Activated CD4-positive, alpha-beta T cell treated with anti-CD3 and anti-CD28 coated beads, Interleukin-2, amount 10 ng/mL, durations not matched to agents 7 days and 5 days (primary cell): ENCODE measurements at regions not wholly inside any gene's neighbourhood (a gene's known extent, or its start where the extent isn't known, plus 50 kb on each side); places are given as distances from the start of the nearest gene placed in this dataset.

Source experiments
- CTCF ChIA-PET: fragments of 350-600 bp; sonication (Branson Sonifier 250); formaldehyde crosslinking; loops from one replicate; lab custom pipeline; 2021; ENCODE audit warnings: antibody characterized with exemption; lab: Charles Lee
- POLR2A ChIA-PET: fragments of 350-600 bp; sonication (Branson Sonifier 250); formaldehyde crosslinking; loops from one replicate; lab custom pipeline; 2021; ENCODE audit warnings: antibody characterized with exemption; lab: Charles Lee
- DNase-seq: peaks from one replicate; pipeline ENCODE4 v3.0.0-alpha.2; 2020
- H3K27ac Mint-ChIP-seq: one replicate; pipeline ENCODE4 v1.8.0; 2021; ENCODE audit warnings: mild to moderate bottlenecking, moderate library complexity, mixed read lengths
- H3K27me3 Mint-ChIP-seq: one replicate; pipeline ENCODE4 v1.8.0; 2021; ENCODE audit warnings: mixed read lengths
- H3K36me3 Mint-ChIP-seq: one replicate; pipeline ENCODE4 v1.8.0; 2021; ENCODE audit warnings: low read depth, mixed read lengths
- H3K4me1 Mint-ChIP-seq: one replicate; pipeline ENCODE4 v1.8.0; 2021; ENCODE audit warnings: mixed read lengths
- H3K4me3 Mint-ChIP-seq: one replicate; pipeline ENCODE4 v1.8.0; 2021; ENCODE audit warnings: mild to moderate bottlenecking, moderate library complexity, mixed read lengths
- H3K9me3 Mint-ChIP-seq: one replicate; pipeline ENCODE4 v1.8.0; 2021; ENCODE audit warnings: mixed read lengths

DNA sequence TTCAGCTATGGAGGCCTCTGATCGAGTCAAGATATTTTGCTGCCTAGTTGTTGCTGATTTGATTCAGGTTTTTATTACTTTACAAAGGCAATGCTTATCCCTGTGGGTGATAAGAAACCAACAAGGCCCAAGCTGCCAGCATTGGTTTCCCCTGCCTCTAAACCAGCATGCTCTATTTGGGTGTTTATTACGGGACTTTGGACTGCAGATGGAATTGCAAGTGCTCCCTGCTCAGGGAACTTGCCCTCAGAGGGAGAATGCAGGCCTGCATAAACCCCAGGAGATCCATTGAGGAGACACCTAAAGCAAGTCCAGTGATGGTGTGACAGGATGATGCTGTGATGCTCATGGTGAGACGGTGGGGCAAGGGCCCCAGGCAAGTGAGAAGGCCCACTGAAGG is 172.1 kb downstream of the VAPA start:
- Mint-ChIP-seq H3K27me3 (no peaks in the 10 kb centered on the region), H3K27ac (no peak overlapping the region), H3K4me3 (no peak overlapping the region), H3K9me3 (peaks cover 27% of the 10 kb centered on the region), H3K4me1 (peaks cover 17% of the 10 kb centered on the region), H3K36me3 (no peaks in the 10 kb centered on the region)
- no peak for DNase-seq
- POLR2A ChIA-PET, result no interaction called here
- CTCF ChIA-PET, result no interaction called here

DNA sequence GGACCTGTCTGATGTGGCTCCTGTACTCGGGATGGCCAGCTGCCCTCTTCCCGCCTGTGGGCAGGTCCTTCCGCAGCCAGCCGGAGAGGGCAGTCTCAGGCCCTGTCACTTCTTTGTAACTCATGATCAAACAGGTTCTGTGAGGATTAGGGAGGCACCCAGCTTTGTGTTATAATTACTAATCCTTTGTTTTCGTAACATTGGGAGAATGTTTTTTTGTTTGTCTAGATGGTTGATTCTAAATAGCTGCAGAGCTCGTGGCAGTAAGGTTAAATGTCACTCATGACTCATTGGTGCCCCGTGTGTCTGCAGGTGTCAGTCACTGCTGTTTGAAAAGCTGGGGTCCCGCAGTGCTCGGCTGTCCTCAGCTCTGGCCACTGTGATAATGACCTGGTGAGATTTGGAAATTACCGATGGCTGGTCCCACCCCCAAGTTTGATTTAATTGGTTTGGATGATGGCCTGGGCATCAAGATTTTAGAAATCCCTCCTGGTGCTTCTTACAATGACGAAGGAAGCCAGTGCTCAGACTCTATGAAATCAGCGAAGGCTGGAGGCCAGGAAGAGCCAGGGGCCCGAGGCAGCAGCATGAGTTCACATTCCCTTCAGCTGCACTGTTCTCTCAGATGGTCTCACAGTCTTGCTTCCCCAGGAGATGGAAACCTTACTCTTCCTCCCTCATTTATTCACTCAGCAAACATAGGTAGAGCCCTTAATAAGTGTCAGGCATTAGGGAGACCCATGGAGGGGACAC is 172.8 kb downstream of the VAPA start:
- ChIA-PET POLR2A (no interaction called here), CTCF (interaction anchor here (1.0 kb wide), 1 partner anchor 13 kb away, joined by 3 read pairs; no protein-coding TSS in a partner anchor)
- no peak overlapping the region for H3K4me3 Mint-ChIP-seq
- H3K36me3 Mint-ChIP-seq, result no peaks in the 10 kb centered on the region
- H3K27ac Mint-ChIP-seq, result no peak overlapping the region
- H3K27me3 Mint-ChIP-seq, result no peaks in the 10 kb centered on the region
- DNase-seq, result no peak
- H3K4me1 Mint-ChIP-seq, result peaks cover 17% of the 10 kb centered on the region
- peaks cover 21% of the 10 kb centered on the region for H3K9me3 Mint-ChIP-seq

DNA sequence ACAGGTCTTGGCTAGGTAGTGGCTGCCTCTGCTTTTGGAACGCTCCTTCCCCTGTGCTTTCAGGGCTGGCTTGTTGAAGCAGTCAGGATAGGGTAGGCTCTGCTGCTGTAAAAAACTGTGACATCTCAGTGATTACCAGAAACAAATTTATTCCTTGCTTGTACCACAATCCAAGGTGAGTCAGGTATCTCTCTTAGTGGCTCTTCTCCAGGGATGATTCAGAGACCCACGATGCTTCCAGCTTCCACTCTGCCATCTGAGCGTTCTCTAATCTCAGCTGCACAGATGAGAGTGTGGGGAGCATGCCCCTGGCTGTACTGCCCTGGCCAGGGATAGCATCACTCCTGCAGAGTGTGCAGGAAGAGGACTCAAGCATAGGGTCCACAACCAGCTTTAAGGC is 174.9 kb downstream of the VAPA start:
- ChIA-PET CTCF (interaction anchor here (0.6 kb wide), 1 partner anchor 380 kb away, joined by 3 read pairs; no protein-coding TSS in a partner anchor), POLR2A (no interaction called here)
- H3K4me1 Mint-ChIP-seq, result peaks cover 17% of the 10 kb centered on the region
- no peak for DNase-seq
- peaks cover 5% of the 10 kb centered on the region for H3K9me3 Mint-ChIP-seq
- H3K36me3 Mint-ChIP-seq, result no peaks in the 10 kb centered on the region
- H3K27ac Mint-ChIP-seq, result no peak overlapping the region
- H3K27me3 Mint-ChIP-seq, result no peaks in the 10 kb centered on the region
- H3K4me3 Mint-ChIP-seq, result no peak overlapping the region

DNA sequence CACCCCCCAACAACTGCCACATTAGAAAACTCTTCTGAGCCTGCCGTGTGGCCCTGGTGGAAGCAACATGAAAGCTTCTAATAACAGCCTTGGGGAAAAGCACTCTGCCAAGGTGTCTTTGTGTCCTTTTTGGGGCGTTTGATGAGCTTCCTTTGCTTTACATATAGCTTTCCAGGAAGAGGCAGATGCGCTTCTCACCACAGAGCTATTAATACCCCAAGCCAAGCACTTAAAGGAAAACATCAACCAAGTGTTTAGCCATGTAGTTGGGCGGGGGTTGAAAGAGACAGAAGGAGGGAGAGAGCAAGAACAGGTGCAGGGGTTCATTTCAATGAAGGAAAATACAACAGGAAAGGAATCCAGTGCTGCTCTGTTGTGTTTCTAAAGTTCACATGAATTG is 176.1 kb downstream of the VAPA start:
- Mint-ChIP-seq H3K27ac (peak overlapping the region; percentile 16), H3K27me3 (peaks cover 2% of the 10 kb centered on the region), H3K36me3 (no peaks in the 10 kb centered on the region), H3K4me3 (no peak overlapping the region), H3K4me1 (peaks cover 17% of the 10 kb centered on the region), H3K9me3 (no peaks in the 10 kb centered on the region)
- ChIA-PET POLR2A (no interaction called here), CTCF (no interaction called here)
- DNase-seq, result no peak

DNA sequence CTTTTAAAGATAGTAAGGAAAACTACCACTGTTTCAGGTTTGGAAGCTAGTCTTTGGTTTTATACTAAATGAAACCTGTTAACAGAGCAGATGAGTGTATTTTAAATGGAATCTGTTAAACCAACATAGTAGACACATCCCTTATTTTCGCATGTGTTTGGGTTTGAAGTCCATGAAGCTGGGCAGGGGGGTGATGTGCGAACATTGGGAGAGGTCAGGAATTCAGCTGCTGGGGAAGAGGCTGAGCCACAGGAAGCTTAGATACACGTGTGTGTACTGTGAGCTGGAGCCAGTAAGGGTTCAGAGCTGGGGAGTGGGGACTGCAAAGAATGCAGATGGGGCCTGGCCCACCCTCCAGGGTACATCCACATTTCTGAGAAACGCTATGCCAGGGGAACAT is 176.9 kb downstream of the VAPA start:
- no peak overlapping the region for H3K4me3 Mint-ChIP-seq
- POLR2A ChIA-PET, result no interaction called here
- peaks cover 17% of the 10 kb centered on the region for H3K4me1 Mint-ChIP-seq
- H3K27me3 Mint-ChIP-seq, result peaks cover 2% of the 10 kb centered on the region
- H3K9me3 Mint-ChIP-seq, result no peaks in the 10 kb centered on the region
- no peak overlapping the region for H3K27ac Mint-ChIP-seq
- no peaks in the 10 kb centered on the region for H3K36me3 Mint-ChIP-seq
- no peak for DNase-seq
- CTCF ChIA-PET, result no interaction called here

DNA sequence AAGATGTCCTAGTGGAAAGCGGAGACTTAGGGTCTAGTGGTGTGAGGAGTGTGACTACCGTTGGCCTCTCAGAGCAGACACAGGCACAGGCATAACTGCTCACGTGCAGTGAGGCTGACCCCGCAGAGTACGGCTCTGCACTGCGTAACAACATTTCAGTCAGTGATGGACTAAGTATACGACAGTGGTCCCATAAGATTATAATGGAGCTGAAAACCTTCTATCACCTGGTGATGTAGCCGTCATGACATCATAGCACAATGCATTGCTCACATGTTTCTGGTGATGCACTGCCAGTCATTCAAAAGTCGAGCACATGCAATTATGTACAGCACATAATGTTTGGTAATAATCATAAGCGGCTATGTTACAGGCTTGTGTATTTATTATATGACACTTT is 179.6 kb downstream of the VAPA start:
- no peak for DNase-seq
- peaks cover 2% of the 10 kb centered on the region for H3K27me3 Mint-ChIP-seq
- H3K4me3 Mint-ChIP-seq, result no peak overlapping the region
- peaks cover 17% of the 10 kb centered on the region for H3K4me1 Mint-ChIP-seq
- ChIA-PET POLR2A (no interaction called here), CTCF (interaction anchor here (0.6 kb wide), 1 partner anchor 1468 kb away, joined by 3 read pairs; no protein-coding TSS in a partner anchor)
- no peak overlapping the region for H3K27ac Mint-ChIP-seq
- H3K9me3 Mint-ChIP-seq, result no peaks in the 10 kb centered on the region
- H3K36me3 Mint-ChIP-seq, result no peaks in the 10 kb centered on the region

DNA sequence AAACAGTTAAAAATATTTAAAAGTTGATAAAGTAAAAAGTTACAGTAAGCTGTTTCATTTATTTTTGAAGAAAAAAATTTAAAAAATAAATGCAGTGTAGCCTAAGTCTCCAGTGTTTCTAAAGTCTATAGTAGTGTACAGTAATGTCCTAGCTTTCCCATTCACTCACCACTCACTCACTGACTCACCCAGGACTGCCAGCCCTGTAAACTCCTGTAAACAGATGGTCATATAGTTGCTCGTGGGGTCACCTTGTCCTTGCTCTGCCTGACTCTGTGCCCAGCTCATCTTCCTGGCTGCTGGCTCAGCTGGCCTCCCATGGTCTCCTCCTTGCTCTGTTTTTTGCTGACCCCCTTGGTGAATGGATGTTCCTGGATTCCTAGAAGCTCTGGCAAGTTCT is 180.3 kb downstream of the VAPA start:
- CTCF ChIA-PET, result no interaction called here
- Mint-ChIP-seq H3K27ac (no peak overlapping the region), H3K36me3 (no peaks in the 10 kb centered on the region), H3K27me3 (peaks cover 2% of the 10 kb centered on the region), H3K4me1 (peaks cover 15% of the 10 kb centered on the region), H3K4me3 (no peak overlapping the region), H3K9me3 (no peaks in the 10 kb centered on the region)
- DNase-seq, result no peak
- POLR2A ChIA-PET, result no interaction called here

DNA sequence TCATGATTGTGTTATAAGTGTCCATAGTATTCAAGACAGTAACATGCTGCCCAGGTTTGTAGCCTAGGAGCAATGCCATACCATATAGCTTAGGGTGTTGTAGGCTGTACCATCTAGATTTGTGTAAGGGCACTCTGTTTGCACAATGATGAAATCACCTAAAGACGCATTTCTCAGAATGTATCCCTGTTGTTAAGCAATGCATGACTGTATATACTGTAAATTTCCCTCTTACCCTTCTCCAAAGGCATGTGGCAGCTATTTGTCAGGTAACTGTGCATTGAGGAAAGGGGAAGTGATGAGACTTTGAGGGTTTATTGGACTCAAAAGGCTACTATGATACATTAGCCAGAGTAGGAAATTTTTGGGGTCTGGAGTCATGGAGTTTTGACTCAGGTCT is 180.8 kb downstream of the VAPA start:
- ChIA-PET CTCF (no interaction called here), POLR2A (no interaction called here)
- Mint-ChIP-seq H3K36me3 (no peaks in the 10 kb centered on the region), H3K9me3 (no peaks in the 10 kb centered on the region), H3K4me3 (no peak overlapping the region), H3K27me3 (peaks cover 2% of the 10 kb centered on the region), H3K27ac (no peak overlapping the region), H3K4me1 (peaks cover 12% of the 10 kb centered on the region)
- DNase-seq, result no peak

DNA sequence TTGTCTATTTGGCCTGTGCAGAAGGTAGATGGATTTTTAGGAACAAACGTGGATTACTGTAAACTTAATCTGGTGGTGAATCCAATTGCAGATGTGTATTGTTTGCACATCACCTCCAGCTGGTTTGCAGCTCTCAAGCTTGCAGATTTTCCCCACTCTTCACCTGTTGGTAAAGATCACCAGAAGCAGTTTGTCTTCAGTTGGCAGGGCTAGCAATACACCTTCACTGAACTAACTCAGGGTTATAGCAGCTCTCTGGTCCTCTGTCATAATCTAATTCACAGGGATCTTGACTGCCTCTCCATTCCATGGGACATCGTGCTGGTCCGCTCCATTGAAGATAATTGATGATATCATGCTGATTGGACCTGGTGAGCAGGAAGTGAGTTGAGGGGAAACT is 181.5 kb downstream of the VAPA start:
- Mint-ChIP-seq H3K4me1 (peaks cover 5% of the 10 kb centered on the region), H3K27ac (no peak overlapping the region), H3K9me3 (no peaks in the 10 kb centered on the region), H3K4me3 (no peak overlapping the region), H3K27me3 (peaks cover 2% of the 10 kb centered on the region), H3K36me3 (no peaks in the 10 kb centered on the region)
- ChIA-PET CTCF (no interaction called here), POLR2A (no interaction called here)
- no peak for DNase-seq

DNA sequence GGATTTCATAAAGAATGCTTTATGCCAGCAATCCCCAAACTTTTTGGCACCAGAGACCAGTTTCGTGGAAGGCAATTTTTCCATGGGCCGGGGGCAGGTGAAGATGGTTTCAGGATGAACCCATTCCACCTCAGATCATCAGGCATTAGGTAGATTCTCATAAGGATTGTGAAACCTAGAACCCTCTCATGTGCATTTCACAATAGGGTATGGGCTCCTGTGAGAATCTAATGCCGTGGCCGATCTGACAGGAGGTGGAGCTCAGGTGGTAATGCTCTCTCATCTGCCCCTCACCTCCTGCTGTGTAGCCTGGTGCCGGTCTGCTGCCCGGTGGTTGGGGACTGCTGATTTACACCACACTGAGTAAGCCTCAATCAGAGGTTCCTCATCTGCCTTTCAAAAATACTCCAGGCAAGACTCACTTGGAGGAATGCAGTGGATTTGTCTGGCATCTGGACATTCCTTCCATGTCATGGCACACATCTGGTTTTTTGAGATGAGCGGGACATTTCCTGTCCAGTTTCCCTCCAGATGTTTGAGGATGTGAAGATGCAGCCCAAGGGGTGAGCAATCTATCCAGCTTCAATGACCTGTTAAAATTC is 185.8 kb downstream of the VAPA start:
- H3K9me3 Mint-ChIP-seq, result no peaks in the 10 kb centered on the region
- ChIA-PET CTCF (no interaction called here), POLR2A (no interaction called here)
- no peak overlapping the region for H3K4me3 Mint-ChIP-seq
- no peak for DNase-seq
- H3K27me3 Mint-ChIP-seq, result peaks cover 3% of the 10 kb centered on the region
- no peak overlapping the region for H3K27ac Mint-ChIP-seq
- no peaks in the 10 kb centered on the region for H3K4me1 Mint-ChIP-seq
- no peaks in the 10 kb centered on the region for H3K36me3 Mint-ChIP-seq

DNA sequence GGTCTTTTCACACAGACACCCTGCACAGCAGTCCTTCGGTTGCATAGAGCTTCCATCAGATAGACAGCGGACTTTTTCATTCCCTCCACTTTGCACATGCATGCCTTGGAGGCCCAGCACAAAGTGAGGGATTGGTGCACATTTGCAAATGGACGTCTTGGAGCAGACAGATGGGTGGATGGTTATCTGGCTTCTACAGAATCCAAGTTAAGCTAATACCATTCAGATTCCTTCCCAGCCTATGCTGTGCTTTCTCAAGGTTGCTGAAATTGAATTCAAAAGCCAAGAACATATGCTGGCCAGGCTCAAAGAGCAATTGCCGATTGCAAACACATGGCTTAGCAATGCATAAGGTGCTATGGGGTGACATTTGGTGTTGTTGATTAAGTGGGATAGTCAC is 186.4 kb downstream of the VAPA start:
- no peak overlapping the region for H3K4me3 Mint-ChIP-seq
- peaks cover 4% of the 10 kb centered on the region for H3K36me3 Mint-ChIP-seq
- H3K4me1 Mint-ChIP-seq, result no peaks in the 10 kb centered on the region
- H3K9me3 Mint-ChIP-seq, result peaks cover under 1% of the 10 kb centered on the region
- CTCF ChIA-PET, result no interaction called here
- DNase-seq, result no peak
- no peak overlapping the region for H3K27ac Mint-ChIP-seq
- POLR2A ChIA-PET, result no interaction called here
- peaks cover 3% of the 10 kb centered on the region for H3K27me3 Mint-ChIP-seq

DNA sequence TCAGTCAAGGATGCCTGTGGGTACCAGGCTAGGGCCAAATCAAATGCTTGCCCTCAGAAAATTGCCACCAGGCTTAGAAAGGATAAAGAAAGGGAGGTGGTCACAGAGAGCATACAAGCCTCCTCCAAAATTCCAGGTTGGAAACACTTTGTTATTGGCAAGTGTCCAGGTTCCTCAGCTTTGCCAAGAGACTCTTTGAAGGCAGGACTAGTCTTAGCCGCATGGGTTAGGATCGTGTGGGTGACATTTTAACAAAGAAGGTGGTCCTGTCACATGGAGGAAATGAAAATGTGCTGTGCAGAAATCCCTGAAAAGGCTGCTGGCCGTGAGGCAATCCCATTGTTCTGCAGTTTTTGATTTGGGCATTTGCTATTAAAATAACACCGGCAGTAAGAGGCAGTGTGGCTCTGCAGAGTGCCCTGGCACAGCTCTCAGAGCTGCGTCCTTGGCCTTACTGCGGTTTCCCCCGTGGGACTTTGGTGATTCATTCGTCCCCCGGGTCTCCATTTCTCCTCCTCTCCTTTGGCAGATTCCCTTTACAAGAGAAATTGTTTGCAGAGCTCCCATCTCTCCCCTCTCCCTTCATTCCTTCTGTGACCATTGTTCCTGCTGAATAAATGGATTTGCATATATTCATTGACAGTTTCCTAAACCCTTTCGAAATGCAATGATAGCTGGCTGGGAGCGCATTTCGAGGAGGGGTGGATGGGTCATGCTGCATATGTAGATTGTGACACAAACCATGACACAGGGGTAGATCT is 187.3 kb downstream of the VAPA start:
- Mint-ChIP-seq H3K9me3 (peaks cover 5% of the 10 kb centered on the region), H3K27ac (no peak overlapping the region), H3K27me3 (peaks cover 3% of the 10 kb centered on the region), H3K4me3 (no peak overlapping the region), H3K36me3 (peaks cover 4% of the 10 kb centered on the region), H3K4me1 (no peaks in the 10 kb centered on the region)
- CTCF ChIA-PET, result no interaction called here
- POLR2A ChIA-PET, result no interaction called here
- no peak for DNase-seq

DNA sequence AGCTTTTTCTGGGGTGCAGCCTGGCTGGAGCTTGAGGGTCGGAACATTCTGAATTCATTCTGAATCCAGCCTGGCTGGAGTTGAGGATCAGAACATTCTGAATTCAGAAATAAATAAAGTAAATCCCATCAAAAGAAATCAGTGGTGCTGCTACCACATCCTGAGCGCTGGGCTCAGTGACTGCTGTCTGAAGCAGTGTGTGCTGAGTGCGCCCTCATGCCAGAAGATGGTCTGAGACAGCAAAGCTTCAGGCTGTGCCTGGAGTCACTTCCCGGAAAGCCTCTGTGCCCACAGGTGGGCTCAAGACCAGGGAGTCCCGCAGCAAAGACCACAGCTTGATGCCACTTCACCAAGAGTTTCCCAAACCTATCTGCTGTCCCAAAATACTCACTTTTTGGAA is 187.9 kb downstream of the VAPA start:
- H3K27me3 Mint-ChIP-seq, result peaks cover 3% of the 10 kb centered on the region
- H3K4me1 Mint-ChIP-seq, result no peaks in the 10 kb centered on the region
- CTCF ChIA-PET, result no interaction called here
- peaks cover 4% of the 10 kb centered on the region for H3K36me3 Mint-ChIP-seq
- no peak for DNase-seq
- POLR2A ChIA-PET, result no interaction called here
- no peak overlapping the region for H3K27ac Mint-ChIP-seq
- peaks cover 5% of the 10 kb centered on the region for H3K9me3 Mint-ChIP-seq
- no peak overlapping the region for H3K4me3 Mint-ChIP-seq
